Left cardiac atrium (tissue), 4 donors: ENCODE measurements at regions not wholly inside any gene's neighbourhood (a gene's known extent, or its start where the extent isn't known, plus 50 kb on each side); places are given as distances from the start of the nearest gene placed in this dataset.

Source experiments
- ATAC-seq, 2 donors: fragments of 200-7000 bp; cut with Tn5 transposase; one replicate each; pipeline ENCODE4 v1.9.1; 2020; ENCODE audit warnings: mild to moderate bottlenecking in 2 of 2, moderate library complexity in 2 of 2
- DNase-seq: peaks from one replicate; pipeline ENCODE4 v3.0.0-alpha.2; 2020
- intact Hi-C, 2 donors: fragments of 100-400 bp; cut with DNase I; formaldehyde crosslinking; loops; one replicate each; pipeline versions ENCODE4 v1.14.1 to v1.15.1; 2022 to 2023
- donor health status: DM: no; HTN: yes; CAD: no.
- donor health status: DM: no; HTN: yes; CAD: no; lungs with severe emphysema.
- donor health status: DM: yes; HTN: yes; CAD: no.
- donor health status: Dilated cardiomyopathy.

DNA sequence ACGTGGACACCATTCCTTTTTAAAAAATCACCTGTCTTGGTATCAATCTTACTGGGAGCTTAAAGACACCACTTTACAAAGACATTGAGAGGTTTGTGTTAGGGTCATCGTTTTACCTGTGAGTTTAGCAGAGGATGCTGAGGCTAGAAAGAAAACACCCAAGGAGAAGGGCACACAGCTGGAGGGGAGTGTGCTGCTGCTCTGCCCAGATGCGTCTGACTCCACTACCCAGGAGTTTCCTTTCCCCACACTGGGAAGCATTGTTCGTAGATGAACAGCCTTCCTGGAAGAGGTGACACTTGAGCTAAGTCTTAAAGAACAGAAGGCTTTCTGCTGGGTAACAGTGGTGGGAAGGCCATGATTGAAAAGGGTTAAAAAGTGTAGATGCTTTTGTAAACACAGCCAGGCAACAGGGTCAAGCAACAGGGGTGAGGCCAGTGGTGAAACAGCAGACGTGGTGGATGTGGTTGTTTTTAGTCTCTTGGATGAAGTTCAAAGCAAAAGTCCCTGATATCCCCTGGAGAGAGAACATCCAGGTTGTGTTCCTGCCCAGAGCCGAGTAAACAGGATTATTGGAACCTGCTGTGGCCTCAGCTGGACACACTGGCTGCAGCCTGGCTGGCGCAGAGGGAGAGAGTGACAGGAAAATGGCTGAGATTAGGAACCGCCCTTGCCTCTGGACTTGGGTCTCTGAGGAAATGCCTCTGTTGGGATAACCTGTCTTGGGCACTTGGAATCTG lies 198.6 kb upstream of the JUN start:
- peak; percentile 55 to 60 for ATAC-seq
- peak; percentile 36 for DNase-seq
- intact Hi-C loops, result no loop called here

DNA sequence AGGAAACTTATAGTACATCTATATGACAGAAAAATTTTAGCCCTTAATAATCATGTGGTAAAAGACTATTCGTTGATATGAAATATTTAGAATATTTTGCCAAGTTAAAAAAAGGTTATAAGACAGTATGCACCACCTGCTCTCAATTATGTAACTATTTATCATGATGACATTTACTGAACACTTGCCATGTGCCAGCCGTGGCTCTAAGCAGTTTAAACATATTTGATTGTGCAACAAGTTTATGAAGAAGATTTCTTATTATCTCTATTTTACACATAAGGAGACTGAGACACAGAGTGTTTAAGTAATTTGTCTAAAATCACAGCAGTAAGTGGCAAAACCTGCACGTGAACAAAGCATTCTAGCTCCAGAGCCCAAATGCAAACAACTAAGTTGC lies 199.3 kb upstream of the JUN start:
- DNase-seq (no peak), ATAC-seq (peak in 1 of 2 donors; percentile 8)
- intact Hi-C loops, result no loop called here

DNA sequence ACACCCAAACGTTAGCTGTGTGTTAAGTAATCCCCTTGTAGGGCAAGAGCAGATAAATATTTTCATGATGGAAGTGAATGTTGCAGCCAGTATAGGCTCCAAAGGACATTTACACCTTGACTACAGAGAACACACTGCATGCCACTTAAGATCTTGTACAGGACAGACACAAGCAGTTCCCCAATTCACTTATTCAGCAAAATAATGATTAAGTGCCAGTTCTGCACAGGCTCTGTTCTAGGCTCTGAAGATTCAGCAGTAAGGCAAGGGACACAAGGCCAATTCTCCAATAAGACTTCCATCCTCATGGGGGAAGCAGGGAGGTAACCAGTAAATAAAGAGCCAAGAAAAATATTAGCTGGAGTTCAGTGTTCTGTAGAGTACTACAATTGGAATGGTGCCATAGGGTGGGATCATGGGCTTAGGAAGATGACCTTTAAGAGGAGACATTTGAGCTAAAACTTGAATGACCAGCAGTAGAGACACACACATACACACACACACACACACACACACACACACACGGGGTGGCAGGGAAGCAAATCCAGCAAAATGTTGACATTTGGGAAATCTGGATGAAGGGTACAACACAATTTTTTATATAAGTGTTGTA lies 199.9 kb upstream of the JUN start:
- ATAC-seq, result peak; percentile 7 to 50
- intact Hi-C loops, result no loop called here
- no peak for DNase-seq

DNA sequence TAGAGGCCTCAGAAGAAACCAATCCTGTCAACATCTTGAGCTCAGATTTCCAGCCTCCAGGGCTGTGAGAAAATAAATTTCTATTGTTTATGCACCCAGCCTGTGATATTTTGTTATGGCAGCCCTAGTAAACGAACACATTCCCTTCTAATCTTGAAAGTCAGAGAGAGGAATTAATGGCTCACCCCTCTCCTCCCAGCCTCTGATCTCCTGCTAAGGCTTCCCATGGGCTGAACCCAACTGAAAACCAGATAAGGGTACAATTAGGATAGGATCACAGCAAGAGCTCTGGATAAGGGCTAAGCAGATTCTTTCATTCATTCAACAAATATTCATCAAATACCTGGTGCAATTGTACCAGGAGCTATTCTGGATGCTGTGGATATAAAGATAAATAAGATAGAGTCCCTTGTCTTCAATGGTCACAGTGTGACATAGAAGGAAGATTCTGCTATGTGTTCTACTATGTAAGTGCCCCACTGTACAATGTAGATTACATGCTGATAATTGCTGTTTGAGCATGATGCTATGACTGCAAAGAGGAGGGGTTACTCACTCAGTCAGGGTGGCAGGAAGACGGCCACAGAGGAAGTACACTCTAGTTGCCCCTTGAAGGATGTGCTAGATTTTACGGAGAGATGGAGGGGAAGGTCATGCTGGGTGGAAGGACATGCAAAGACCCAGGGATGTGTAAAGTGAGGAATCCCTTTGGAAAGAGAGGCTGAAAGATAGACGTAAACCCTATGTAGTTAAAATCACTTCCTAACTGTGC lies 203.3 kb upstream of the JUN start:
- ATAC-seq (no peak), DNase-seq (no peak)
- intact Hi-C loops, result no loop called here

DNA sequence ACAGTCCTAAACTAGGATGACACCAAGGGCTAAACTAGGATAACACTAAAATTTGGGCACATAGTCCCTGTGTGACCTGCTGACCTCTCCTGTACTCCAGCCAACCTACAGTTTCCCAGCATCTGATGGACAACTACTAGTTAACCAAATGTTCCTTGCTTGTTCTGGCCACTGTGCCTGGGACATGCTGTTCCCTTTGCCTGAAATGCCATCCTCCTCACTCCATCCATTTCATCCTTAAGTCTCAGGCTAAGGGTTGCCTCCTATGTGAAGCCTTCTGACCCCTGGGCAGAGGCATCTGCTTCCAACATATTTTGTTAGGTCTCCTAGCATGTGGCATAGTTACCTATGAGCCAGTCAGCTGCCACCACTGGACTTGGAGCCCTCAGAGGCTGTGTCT lies 204.9 kb upstream of the JUN start:
- ATAC-seq (no peak), DNase-seq (no peak)
- intact Hi-C loops, result no loop called here

DNA sequence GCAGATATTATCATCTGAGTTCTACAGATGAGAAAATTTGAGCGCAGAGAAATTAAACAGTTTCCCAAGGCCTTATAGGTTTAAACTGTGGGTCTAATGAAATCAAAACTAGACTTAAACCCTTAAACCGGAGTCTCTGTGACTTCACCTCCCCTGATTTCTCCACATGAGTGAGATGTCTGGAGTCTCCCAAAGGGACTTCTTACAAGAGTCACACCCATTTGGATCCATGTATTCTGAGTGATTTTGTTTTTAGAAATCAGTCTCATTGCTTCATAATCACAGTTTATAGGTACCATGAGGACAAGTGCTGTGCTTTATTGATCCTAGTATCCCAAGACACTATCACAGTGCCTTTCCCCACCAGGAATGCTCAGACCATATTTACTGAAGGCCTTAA lies 206.0 kb upstream of the JUN start:
- DNase-seq (no peak), ATAC-seq (no peak)
- intact Hi-C loops, result no loop called here

DNA sequence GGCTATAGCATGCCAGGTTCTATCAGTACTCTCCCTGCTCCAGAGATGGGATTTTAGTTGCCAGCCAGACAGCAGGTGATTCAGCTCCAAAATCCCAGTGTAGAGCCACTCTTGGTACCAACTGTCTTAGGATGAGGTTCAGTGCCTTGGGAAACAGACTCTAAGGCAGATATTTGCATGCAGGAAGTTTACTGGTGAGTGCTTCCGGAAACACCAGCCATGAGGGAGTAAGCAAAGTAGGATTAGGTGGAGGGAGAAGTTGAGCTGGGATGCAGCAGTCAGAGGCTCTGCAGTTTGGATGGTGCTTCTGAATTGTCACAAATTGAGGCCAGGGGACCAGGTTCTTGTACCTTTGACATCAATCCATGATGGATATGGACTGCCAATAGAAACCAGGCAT lies 207.5 kb upstream of the JUN start:
- intact Hi-C loops, result no loop called here
- ATAC-seq (no peak), DNase-seq (no peak)

DNA sequence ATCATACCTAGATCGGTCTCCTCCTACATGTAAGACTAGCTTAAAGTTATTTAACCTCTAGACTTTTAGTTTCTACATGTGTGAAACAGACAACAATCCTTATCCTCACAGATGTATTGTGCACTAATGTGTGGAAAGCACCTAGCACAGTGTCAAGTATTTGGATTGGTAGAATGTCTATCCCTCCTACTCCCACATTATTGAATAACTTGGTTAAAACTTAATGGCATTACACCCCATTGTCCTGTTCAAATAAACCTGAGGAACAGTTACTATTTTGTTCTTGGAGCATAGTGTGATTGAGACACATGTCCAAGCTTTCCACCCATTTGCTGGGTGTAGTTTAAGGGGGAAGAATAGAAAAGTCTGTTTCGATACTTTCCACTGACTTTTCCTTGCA lies 208.8 kb upstream of the JUN start:
- intact Hi-C loops, result no loop called here
- no peak for ATAC-seq
- DNase-seq, result no peak

DNA sequence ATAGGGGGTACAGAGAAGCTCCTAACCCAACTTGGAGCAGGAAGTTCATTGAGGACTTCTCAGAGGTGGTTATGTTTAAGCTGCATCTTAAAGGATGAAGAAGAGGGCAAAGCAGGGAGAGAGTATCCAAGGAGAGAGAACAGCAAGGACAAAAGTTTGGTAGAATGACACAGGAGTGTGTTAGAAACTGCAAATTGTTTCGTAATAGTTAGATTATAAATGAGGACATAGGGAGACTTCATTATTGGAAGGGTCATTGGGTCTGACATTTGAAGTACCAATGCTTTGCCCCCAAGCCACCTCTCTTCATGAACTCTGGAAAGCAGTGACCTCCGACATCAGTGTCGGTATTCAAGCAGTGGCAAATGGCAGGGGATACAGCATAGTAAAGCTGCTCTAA lies 209.6 kb upstream of the JUN start:
- intact Hi-C loops, result no loop called here
- no peak for DNase-seq
- ATAC-seq, result no peak

DNA sequence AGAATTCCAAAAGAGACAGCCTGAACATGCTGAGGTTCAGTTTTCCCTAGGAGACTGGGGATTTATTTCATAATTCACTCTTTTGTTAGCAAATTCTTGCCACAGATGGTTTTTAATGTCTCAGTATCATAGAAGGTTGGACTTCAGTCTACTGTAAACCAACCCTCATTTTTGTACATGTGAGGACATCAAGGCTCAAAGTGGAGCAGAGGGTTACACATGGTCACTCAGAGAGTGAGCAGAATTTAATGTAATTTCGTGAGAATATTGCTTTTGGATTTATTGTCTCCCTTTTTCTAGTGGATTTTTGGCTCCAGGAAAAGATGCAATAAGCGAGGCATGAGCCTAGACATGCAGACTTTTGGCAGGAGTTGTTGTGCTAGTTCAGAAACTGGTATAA lies 210.8 kb upstream of the JUN start:
- DNase-seq (no peak), ATAC-seq (peak in 1 of 2 donors; percentile 47)
- intact Hi-C loops, result no loop called here

DNA sequence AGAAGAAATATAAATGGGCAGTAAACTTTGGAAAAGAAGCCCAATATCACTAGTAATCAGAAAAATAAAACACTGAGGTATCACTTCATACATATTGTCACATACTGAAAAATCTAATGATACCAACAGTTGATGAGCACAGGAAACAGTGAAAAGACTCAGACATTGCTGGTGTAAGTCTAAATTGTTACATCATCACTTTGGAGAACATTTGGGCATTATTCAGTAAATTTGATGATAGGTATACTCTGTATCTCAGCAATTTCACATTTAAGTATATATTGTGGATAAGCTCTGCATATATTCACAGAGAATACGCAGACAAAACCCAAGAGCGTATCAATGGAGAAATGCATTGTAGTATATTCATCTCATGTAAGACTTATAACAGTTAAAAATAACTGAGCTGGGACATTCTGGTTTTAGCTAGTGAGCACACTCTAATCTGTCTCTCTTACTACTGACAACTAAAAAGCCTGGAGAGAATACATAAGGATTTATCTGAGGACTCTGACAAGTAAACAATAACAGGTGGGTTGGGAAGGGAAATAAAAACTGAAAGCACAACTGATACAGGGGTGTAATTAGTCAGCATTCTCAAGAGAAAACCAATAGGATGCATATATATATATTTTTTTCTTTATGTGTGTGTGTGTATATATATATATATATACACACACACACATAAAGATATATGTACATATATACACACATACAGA lies 212.7 kb upstream of the JUN start:
- intact Hi-C loops, result no loop called here
- no peak for ATAC-seq
- no peak for DNase-seq

DNA sequence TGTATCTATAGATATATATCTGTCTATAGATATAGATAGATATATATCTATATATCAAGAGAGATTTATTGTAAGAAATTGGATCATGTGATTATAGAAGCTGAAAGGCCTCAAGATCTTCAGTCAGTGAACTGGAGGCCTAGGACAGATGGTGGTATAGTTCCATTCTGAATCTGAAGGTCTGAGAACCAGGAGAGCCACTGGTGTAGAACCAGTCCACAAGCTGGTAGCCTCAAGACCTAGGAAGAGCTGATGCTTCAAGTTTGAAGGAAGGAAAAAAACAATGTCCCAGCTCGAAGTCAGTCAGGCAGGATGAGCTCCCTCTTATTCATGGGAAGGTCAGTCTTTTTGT lies 213.2 kb upstream of the JUN start:
- ATAC-seq, result no peak
- intact Hi-C loops, result no loop called here
- no peak for DNase-seq

DNA sequence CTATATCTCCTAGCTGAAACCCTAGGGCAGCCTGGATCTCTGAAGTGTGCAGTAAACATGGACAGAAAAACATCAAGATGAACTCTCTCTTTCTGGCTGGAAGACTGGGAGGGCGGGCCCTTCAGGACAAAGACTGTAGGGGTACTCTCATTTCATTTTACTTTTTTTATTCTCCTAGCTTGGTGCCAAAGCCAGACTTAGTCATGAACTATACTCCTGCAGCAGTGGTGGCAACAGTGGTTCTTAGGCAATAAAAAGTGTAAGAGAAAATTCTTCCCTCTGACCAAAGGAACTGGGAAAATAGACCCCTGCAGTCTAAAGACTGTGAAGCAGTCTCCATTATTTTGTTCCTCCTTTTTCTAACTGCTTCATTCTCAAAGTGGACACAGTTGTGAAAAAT lies 213.8 kb upstream of the JUN start:
- ATAC-seq (no peak), DNase-seq (no peak)
- intact Hi-C loops, result no loop called here

DNA sequence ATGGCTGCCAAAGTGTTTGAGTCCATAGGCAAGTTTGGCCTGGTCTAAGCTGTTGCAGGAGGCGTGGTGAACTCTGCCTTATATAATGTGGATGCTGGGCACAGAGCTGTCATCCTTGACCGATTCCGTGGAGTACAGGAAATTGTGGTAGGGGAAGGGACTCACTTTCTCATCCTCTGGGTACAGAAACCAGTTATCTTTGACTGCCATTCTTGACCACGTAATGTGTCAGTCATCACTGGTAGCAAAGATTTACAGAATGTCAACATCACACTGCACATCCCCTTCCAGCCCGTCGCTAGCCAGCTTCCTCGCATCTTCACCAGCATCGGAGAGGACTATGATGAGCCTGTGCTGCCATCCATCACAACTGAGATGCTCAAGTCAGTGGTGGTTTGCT lies 215.8 kb upstream of the JUN start:
- intact Hi-C loops, result no loop called here
- ATAC-seq (no peak), DNase-seq (no peak)

DNA sequence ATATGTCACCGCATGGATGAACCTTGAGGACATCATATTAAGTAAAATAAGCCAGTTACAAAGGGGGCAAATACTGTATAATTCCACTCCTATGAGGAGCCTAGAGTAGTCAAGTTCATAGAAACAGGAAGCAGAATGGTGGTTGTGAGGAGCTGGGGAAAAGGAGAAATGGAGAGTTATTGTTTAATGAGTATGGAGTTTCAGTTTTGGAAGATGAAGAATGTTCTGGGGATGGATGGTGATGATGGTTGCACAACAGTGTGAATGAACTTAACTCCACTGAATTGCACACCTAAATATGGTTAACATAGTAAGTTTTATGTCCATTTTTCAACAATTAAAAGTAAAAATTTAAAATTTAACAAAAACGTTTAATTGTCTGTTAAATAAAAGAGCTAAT lies 220.9 kb upstream of the JUN start:
- ATAC-seq (no peak), DNase-seq (no peak)
- intact Hi-C loops, result no loop called here

DNA sequence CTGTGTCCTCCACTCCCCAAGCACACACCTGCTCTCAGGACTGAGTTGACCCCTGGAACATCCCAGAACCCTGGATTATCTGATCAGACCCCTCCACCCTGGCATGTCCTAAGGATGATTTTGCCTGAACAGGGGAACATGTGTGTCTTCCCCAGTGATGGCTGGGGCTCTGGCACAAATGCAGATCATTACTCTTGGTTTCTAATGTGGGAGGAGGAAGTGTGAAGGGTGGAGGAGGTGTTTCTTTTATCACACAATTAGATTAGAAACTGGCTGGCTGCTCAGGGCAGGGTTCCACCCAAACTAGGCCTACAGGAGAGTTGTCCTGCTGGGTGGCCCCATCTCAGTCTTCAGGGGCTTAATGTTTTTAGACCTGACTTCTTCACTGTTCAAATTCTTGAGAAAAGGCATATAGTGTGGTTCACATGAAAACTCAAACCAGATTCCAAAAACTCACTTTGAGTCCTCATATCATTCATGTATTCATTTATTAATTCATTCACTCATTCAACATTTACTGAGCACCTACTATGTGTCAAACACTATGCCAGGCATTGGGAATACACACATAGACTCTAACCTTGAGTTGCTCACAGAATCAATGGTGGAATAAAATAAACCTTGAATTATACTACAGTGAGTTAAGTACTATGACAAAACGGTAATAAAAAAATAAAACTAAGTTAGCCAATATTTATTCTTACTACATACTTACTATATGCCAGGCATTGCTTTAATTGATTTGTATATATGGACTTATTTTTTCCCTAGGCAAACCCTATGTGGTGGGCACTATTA lies 221.8 kb upstream of the JUN start:
- ATAC-seq, result no peak
- no peak for DNase-seq
- intact Hi-C loops, result no loop called here

DNA sequence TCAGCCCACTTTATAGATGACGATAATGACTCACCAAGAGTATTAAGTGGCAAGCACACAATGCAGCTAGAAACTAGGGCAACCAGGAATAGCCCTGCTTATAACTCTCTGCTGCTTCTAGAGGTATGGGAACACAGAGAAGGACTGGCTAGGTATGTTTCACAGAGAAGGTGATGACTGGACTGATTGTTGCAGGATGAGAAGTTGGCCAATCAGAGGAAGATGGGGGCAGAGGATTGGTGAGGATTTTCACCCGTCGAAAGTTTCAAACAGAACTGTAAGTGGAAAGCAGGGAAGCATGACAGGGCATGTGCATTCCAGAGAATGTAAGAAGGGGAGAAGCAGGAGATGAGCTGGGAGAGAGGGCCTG lies 222.4 kb upstream of the JUN start:
- no peak for DNase-seq
- intact Hi-C loops, result no loop called here
- no peak for ATAC-seq

DNA sequence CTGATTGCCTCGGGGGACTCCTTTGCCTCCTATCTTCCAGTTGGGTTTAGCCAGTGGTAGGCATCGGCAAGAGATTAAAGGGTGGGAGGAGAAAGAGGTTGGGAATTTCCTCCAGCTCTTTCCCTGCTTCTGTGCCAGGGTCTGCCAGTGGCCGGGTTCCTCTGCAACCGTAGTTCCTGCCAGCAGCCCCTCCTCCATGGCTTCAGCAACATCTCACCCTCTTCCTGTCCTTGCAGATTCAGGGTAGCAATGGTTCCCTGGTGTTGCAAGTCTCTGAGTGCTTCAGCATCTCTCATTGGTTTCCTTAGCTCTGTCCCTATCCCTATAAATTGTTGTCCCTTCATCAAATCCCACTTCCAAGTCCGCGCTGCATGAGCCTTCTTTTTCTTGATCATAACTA lies 223.1 kb upstream of the JUN start:
- ATAC-seq (no peak), DNase-seq (no peak)
- intact Hi-C loops, result no loop called here

DNA sequence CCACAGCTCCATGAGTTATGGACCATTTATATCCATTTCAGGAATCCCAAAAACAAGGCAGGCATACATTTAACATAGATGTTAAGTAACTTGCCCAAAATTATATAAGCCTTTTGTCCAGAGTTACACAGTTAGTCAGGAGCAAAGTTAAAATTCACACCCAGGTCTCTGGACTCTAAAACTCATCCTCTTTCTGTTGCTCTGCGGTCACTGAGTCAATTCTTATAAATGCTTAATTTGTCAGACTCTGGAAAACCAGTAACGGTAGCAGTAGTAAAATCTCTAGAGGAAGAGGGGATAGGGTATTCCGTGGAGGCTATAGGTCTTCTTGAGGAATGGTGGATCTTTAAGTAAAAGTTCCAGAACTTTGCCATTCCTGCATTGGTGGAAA lies 223.6 kb upstream of the JUN start:
- no peak for ATAC-seq
- intact Hi-C loops, result no loop called here
- DNase-seq, result no peak
